T-helper 1 cell treated with Interleukin-12 subunit alpha and Interleukin-12 subunit beta and Interleukin-4 antibody, amounts not matched to agents 30 μg/mL and 1 μg/mL, for 36 hours (primary cell): ENCODE measurements at regions not wholly inside any gene's neighbourhood (a gene's known extent, or its start where the extent isn't known, plus 50 kb on each side); places are given as distances from the start of the nearest gene placed in this dataset.

Experiments used
- H3K27ac Mint-ChIP-seq: one replicate; pipeline ENCODE4 v1.8.0; 2021; ENCODE audit warnings: mild to moderate bottlenecking, mixed read lengths
- H3K27me3 Mint-ChIP-seq: one replicate; pipeline ENCODE4 v1.8.0; 2021; ENCODE audit warnings: low read depth, mixed read lengths
- H3K36me3 Mint-ChIP-seq: one replicate; pipeline ENCODE4 v1.8.0; 2021; ENCODE audit warnings: low read depth, mixed read lengths
- H3K4me1 Mint-ChIP-seq: one replicate; pipeline ENCODE4 v1.8.0; 2021; ENCODE audit warnings: low read depth, mixed read lengths
- H3K4me3 Mint-ChIP-seq: one replicate; pipeline ENCODE4 v1.8.0; 2021; ENCODE audit warnings: mild to moderate bottlenecking, moderate library complexity, mixed read lengths
- H3K9me3 Mint-ChIP-seq: one replicate; pipeline ENCODE4 v1.8.0; 2021; ENCODE audit warnings: mixed read lengths

DNA sequence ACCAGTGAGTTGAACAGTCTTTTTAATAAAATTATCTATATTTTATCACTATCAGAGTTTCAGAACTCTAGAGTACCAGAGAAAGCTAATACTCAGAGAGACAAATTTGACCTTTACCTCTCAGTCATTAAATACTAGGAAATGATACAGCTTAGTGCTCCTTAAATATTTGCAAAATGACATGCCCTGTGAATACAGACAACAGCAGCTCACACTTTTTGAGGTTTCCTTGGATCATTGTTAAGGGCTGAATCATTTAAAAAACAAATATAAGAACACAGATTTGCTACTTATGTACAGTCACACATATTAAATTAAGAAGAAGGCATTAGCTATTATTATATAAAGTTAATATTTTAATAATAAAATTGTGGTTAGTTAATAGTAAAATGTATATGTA, 1158.7 kb upstream of the EYS start:
- Mint-ChIP-seq H3K36me3 (no peaks in the 10 kb centered on the region), H3K9me3 (peaks cover 18% of the 10 kb centered on the region), H3K4me1 (no peaks in the 10 kb centered on the region), H3K4me3 (no peak overlapping the region), H3K27me3 (no peaks in the 10 kb centered on the region), H3K27ac (no peak overlapping the region)

DNA sequence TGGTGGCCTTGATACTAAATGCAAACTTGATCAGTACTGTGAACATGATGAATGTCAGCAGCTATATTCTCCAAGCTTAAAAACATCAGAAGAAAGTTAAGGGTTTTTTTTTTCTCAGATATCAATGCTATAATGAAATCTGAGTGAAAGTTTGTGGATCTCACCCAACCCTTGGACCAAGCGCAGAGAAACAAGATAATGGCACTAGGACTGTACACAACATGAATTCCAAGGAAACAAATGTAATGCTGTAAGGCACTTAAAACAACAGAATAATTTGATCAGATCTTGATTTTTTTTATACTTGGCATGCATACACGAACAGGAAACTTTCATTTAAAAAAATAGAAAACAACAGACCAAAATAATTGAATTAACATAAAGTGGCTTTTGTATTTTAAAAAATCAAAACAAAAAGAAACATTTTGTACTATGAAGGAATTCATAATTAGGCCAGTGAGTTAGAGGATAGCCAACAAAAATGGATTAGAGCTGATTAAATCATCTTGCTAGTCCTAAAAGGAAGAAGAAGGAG, 1154.0 kb upstream of the EYS start:
- no peaks in the 10 kb centered on the region for H3K27me3 Mint-ChIP-seq
- H3K4me1 Mint-ChIP-seq: no peaks in the 10 kb centered on the region
- no peak overlapping the region for H3K27ac Mint-ChIP-seq
- H3K36me3 Mint-ChIP-seq: no peaks in the 10 kb centered on the region
- peaks cover 10% of the 10 kb centered on the region for H3K9me3 Mint-ChIP-seq
- no peak overlapping the region for H3K4me3 Mint-ChIP-seq

DNA sequence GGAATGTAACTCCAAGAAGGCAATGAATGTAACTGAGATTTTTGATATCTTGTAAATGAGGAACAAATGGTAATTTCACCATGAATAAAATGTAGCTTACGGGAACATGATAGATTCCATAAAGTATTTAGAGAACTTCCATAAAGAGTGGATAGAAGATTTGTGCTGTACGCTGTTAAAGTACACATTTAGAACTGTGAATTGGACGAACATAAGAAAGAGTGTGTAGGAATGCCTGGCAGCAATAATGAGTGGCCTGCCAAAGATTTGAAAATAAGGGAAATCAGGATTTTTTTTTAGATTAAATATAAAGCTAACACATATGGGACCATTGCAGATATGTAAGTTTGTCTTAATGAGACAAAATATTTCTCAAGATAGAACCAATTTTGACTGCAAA, 1153.3 kb upstream of the EYS start:
- H3K27ac Mint-ChIP-seq: no peak overlapping the region
- H3K4me1 Mint-ChIP-seq: no peaks in the 10 kb centered on the region
- peaks cover 10% of the 10 kb centered on the region for H3K9me3 Mint-ChIP-seq
- H3K27me3 Mint-ChIP-seq: no peaks in the 10 kb centered on the region
- no peak overlapping the region for H3K4me3 Mint-ChIP-seq
- no peaks in the 10 kb centered on the region for H3K36me3 Mint-ChIP-seq

DNA sequence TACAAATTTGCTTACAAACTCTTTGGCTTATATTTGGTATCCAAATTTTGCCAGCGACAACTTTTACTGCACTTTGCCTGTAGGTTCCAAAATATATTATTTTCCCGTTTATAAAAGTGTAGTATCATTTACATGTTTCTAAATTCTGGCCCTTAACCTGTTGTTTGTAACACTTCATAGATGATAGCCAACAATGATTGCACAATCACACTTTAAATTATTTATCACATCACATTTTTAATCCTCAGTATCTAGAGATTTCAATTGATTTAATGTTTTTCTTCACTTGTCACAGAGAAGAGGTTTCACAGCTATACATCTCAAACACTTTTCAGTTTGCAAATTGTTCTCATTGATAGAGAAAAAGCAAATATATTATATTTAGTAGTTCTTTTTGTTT, 1151.2 kb upstream of the EYS start:
- Mint-ChIP-seq H3K9me3 (peaks cover 10% of the 10 kb centered on the region), H3K4me3 (no peak overlapping the region), H3K27ac (no peak overlapping the region), H3K4me1 (no peaks in the 10 kb centered on the region), H3K27me3 (no peaks in the 10 kb centered on the region), H3K36me3 (no peaks in the 10 kb centered on the region)

DNA sequence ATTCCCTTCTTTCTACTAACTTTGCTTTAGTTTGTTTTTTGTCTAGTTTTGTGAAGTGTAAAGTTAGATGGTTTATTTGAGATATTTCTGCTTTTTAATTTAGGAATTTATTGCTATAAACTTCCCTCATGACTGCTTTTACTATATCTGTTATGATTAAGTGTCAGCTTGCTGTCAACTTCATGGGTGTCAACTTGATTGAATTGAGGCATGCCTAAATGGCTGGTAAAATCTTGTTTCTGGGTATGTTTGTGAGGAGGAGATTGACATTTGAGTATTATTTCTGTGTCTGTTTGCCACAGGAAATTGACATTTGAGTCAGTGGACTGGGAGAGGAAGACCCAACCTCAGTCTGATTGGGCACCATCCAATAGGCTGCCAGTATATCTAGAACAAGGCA, 1147.0 kb upstream of the EYS start:
- Mint-ChIP-seq H3K4me3 (no peak overlapping the region), H3K36me3 (no peaks in the 10 kb centered on the region), H3K27ac (no peak overlapping the region), H3K4me1 (no peaks in the 10 kb centered on the region), H3K9me3 (peaks cover 2% of the 10 kb centered on the region), H3K27me3 (no peaks in the 10 kb centered on the region)

DNA sequence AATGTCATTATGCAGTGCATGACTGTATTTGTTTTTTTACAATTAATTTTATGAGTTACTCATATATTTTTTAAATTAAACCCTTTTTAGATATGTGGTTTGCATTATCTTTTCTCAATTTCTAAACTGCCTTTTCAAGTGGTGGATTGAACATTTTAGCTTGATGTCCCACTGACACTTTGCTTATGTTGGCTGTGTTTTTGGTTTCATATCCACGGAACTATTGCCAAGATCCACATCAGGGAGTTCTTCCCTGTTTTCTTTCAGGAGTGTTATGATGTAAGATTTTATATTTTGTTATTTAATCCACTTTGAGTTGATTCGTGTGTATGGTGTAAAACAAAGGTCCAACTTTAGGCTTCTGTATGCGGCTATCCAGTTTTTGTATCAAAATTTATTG, 1144.9 kb upstream of the EYS start:
- H3K4me1 Mint-ChIP-seq: no peaks in the 10 kb centered on the region
- peaks cover 2% of the 10 kb centered on the region for H3K9me3 Mint-ChIP-seq
- no peak overlapping the region for H3K27ac Mint-ChIP-seq
- no peak overlapping the region for H3K4me3 Mint-ChIP-seq
- no peaks in the 10 kb centered on the region for H3K36me3 Mint-ChIP-seq
- H3K27me3 Mint-ChIP-seq: no peaks in the 10 kb centered on the region

DNA sequence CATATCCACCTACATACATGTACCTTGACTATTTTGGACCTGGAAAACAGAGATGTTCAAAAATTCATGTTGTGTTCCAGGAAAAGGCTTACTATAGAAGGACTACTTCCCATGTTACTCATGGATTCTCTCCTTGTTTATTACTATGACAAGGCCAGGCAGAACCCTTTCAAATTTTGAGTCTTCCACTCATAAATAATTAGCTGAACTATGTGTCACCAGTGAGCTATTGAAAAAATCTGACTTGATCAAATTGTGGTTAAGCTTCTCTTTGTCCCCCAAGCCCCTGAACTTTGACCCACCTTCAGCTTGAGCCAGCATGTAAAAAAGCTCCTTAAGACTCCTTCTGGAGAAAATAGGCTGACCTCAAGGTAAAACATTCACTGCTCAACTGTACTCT, 1142.8 kb upstream of the EYS start:
- Mint-ChIP-seq H3K27me3 (no peaks in the 10 kb centered on the region), H3K4me1 (no peaks in the 10 kb centered on the region), H3K27ac (no peak overlapping the region), H3K4me3 (no peak overlapping the region), H3K9me3 (peaks cover 2% of the 10 kb centered on the region), H3K36me3 (no peaks in the 10 kb centered on the region)

DNA sequence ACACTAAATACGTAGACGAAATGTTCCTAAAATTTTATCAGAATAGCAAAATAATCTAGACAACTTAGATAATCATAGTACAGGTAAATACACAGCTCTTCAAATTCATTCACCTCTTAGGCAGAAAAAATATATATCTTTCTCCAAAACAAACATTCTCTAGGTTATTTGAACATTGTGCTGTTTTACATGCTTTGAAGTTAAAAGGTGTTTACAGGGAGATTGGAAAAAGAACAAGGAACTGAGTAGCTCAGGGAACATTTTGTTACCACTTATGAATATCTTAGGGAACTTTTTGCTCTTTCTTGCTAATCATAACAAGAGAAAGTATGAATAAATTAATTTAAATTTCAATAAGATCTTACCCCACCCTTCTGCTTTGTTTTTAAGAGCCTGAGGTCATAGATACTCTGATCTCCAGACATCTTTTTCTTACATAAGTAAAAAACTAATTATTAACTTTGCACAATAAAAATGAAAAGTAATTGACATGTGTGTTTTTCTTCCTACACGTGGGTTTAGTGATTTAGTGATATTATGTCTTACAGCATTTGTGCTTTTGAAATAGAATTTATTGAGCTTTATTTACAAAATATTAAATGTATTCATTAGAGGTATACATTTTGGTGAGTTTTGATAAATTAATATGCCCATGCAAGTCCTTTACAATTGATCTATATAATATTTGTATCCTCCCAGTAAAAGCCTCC, 1141.4 kb upstream of the EYS start:
- H3K4me3 Mint-ChIP-seq: no peak overlapping the region
- H3K36me3 Mint-ChIP-seq: no peaks in the 10 kb centered on the region
- no peaks in the 10 kb centered on the region for H3K4me1 Mint-ChIP-seq
- no peak overlapping the region for H3K27ac Mint-ChIP-seq
- H3K9me3 Mint-ChIP-seq: peaks cover 6% of the 10 kb centered on the region
- H3K27me3 Mint-ChIP-seq: no peaks in the 10 kb centered on the region

DNA sequence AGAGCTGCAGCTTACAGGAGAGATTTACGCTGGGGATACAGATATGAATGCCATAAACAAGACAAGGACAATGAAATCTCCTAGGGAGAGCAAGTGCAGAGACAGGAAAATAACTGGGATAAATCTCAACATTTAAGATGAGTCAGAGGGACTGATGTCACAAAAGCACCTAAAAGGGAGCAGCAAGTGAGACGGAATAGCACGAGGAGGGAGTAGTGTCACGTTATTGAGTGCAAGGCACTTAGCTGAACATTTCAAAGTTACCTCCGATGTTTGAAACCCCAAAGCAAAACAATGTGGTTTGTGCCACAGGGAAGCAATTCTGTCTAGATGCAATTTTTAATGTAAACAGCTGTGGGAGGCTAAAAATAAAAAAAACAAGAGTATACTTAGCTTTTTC, 1131.7 kb upstream of the EYS start:
- Mint-ChIP-seq H3K4me3 (no peak overlapping the region), H3K36me3 (no peaks in the 10 kb centered on the region), H3K27me3 (no peaks in the 10 kb centered on the region), H3K9me3 (peaks cover 12% of the 10 kb centered on the region), H3K27ac (no peak overlapping the region), H3K4me1 (no peaks in the 10 kb centered on the region)

DNA sequence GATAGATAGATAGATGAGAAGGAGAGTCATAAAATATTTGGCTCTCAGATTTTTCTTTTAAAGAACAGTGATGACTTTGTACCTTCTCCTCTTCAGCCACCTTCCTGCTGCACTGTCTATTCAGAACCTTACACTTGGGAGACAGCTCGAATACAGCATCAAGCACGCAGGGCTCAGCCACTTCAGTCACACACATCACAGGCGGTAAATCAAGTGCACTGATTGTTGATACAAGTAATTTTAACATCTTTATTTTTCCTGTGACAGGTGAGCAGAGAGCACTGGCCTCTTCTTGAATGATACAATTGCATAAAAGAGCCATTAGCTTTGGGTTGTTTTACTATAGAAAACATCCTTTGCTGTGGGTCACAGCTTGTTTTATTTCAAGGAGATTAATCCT, 1118.5 kb upstream of the EYS start:
- no peak overlapping the region for H3K27ac Mint-ChIP-seq
- H3K4me3 Mint-ChIP-seq: no peak overlapping the region
- H3K4me1 Mint-ChIP-seq: no peaks in the 10 kb centered on the region
- no peaks in the 10 kb centered on the region for H3K9me3 Mint-ChIP-seq
- no peaks in the 10 kb centered on the region for H3K27me3 Mint-ChIP-seq
- H3K36me3 Mint-ChIP-seq: no peaks in the 10 kb centered on the region

DNA sequence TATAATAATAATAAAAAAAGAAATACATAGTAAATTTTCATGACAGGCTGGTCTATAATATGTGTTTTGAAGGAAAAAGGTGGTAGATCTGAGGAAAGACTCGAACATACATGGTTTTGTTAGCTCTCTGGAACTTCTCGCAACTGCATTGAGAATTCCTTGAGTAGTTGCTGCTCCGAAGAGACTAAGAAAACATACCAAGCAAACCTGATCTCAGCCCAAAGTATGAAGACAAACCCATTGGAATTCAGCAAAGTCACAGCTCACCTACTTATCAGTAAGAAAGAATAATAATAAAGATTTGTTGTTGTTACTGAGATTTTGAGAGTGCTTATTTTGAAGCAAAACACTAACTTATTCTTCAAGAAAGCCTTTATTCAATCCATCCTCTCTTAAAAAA, 1107.1 kb upstream of the EYS start:
- H3K36me3 Mint-ChIP-seq: no peaks in the 10 kb centered on the region
- peaks cover 12% of the 10 kb centered on the region for H3K9me3 Mint-ChIP-seq
- no peaks in the 10 kb centered on the region for H3K4me1 Mint-ChIP-seq
- H3K4me3 Mint-ChIP-seq: no peak overlapping the region
- no peaks in the 10 kb centered on the region for H3K27me3 Mint-ChIP-seq
- no peak overlapping the region for H3K27ac Mint-ChIP-seq

DNA sequence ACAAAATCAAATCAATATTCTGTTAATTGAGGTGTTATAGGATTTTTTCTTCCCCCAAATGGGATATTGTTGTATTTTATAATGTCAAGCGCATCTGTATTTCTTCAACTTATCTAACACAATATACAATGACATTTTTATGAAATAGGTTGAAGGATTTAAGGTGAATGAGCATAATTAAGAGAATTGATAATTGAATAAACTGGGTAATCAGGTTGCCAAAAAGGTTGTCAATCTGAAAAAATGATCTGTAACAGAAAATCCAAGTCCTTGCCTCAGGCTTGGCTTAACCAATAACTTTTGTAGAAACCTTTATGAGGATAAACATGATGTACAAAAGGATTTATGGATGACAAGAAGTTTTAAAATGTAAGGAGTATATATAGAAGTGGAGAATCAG, 1101.7 kb upstream of the EYS start:
- H3K9me3 Mint-ChIP-seq: peaks cover 10% of the 10 kb centered on the region
- H3K27me3 Mint-ChIP-seq: no peaks in the 10 kb centered on the region
- no peaks in the 10 kb centered on the region for H3K36me3 Mint-ChIP-seq
- no peak overlapping the region for H3K27ac Mint-ChIP-seq
- H3K4me1 Mint-ChIP-seq: no peaks in the 10 kb centered on the region
- H3K4me3 Mint-ChIP-seq: no peak overlapping the region

DNA sequence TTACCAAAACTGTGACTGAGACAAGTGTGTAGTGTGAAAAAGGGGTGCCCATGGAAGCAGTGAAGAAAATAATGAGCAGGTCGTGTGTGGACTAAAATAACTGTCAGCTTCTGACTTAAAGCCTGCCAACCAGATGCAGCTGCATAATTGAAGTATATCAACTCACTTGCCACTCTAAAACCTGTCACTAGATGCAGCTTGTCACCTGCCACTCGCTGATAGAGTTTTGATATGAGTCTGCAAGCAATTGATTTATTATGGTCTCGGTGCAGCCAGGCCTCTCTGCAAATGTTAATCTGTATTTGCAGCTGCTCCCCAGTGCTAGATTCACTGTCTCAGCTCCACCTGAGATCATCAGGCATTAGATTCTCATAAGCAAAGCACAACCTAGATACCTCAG, 1090.0 kb upstream of the EYS start:
- Mint-ChIP-seq H3K27ac (no peak overlapping the region), H3K36me3 (no peaks in the 10 kb centered on the region), H3K4me1 (no peaks in the 10 kb centered on the region), H3K4me3 (no peak overlapping the region), H3K9me3 (peaks cover 8% of the 10 kb centered on the region), H3K27me3 (no peaks in the 10 kb centered on the region)

DNA sequence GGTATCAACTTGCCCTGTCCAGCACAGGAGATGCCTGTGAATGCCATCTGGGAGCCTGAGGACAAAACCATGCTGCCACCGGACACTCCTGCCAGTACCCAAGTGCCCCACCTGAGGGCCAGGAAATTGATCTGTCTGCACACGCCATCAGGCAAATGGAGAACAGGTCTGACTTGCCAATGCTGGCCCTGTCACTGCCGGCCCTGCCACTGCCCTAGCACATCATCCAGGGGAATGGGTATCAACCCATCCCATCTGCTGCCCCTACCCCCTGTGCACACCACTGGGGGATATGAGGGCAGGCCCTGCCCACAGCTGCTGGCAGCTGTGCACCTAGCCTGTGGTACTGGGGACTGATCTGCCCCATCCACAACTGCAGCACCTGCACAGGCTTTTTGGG, 1081.6 kb upstream of the EYS start:
- Mint-ChIP-seq H3K36me3 (no peaks in the 10 kb centered on the region), H3K9me3 (peaks cover 13% of the 10 kb centered on the region), H3K27me3 (no peaks in the 10 kb centered on the region), H3K27ac (no peak overlapping the region), H3K4me3 (no peak overlapping the region), H3K4me1 (no peaks in the 10 kb centered on the region)

DNA sequence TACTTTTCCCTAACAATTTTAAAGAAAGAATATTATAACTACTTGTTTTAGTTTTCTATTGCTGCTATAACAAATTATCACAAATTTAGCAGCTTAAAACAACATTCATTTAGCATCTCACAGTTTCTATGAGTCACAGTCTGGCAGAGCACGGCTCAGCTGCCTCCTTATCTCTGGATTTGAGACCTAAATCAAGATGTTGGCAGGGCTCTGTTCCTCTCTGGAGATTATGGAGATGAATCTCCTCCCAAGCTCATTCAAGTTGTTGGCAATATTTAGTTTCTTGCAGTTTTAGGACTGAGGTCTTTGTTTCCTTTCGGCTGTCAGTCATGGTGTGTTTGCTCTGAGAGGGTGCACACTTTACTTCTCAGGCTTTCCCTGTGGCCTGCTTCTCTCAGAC, 1065.8 kb upstream of the EYS start:
- H3K27ac Mint-ChIP-seq: no peak overlapping the region
- H3K36me3 Mint-ChIP-seq: no peaks in the 10 kb centered on the region
- H3K9me3 Mint-ChIP-seq: peaks cover 18% of the 10 kb centered on the region
- no peaks in the 10 kb centered on the region for H3K4me1 Mint-ChIP-seq
- H3K27me3 Mint-ChIP-seq: no peaks in the 10 kb centered on the region
- no peak overlapping the region for H3K4me3 Mint-ChIP-seq

DNA sequence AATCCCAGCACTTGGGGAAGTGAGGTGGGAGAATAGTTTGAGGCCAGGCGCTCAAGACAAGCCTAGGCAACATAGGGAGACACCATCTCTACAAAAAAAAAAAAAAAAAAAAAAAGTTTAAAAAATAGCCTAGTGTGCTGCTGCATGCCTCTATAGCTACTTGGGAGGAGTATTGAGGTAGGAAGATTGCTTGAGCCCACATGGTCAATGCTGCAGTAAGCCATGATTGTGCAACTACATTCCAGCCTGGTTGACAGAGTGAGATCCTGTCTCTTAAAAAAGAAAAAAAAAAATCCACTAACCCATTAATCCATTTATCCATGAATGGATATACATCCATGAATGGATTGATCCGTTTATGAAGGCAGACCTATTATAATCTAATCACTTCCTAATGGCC, 1064.6 kb upstream of the EYS start:
- Mint-ChIP-seq H3K4me3 (no peak overlapping the region), H3K36me3 (no peaks in the 10 kb centered on the region), H3K9me3 (peaks cover 15% of the 10 kb centered on the region), H3K4me1 (no peaks in the 10 kb centered on the region), H3K27ac (no peak overlapping the region), H3K27me3 (no peaks in the 10 kb centered on the region)
